Caco-2 (cell line): ENCODE measurements at regions not wholly inside any gene's neighbourhood (a gene's known extent, or its start where the extent isn't known, plus 50 kb on each side); places are given as distances from the start of the nearest gene placed in this dataset.

Source experiments
- BruUV-seq: library from RNA; stranded (reverse); fragments of 400-500 nt; replicated peaks from 2 replicates; lab custom pipeline; 2021; lab: Mats Ljungman, UMichigan
- CTCF ChIA-PET: fragments of 300-600 bp; sonication (Branson Sonifier 250); formaldehyde crosslinking; loops from one replicate; lab custom pipeline; 2022; ENCODE audit warnings: antibody characterized with exemption; lab: Charles Lee
- POLR2A ChIA-PET: fragments of 300-600 bp; sonication (Branson Sonifier 250); formaldehyde crosslinking; loops from one replicate; lab custom pipeline; 2022; ENCODE audit warnings: antibody characterized with exemption; lab: Charles Lee
- DNase-seq, 2 experiments: peaks; one replicate each; pipeline versions ENCODE4 v3.0.0 to v3.0.0-alpha.2; 2020 to 2022
- H3K27me3 ChIP-seq: replicated peaks from 2 replicates; pipeline ENCODE4 v1.6.0; 2011; ENCODE audit warnings: low read length; ENCODE audit not compliant: control insufficient read depth, insufficient read depth
- H3K36me3 ChIP-seq: 2 replicates; pipeline ENCODE4 v1.5.1; 2011; ENCODE audit warnings: low read length; ENCODE audit not compliant: control insufficient read depth, insufficient read depth
- H3K4me1 ChIP-seq: fragments of 250-450 bp; sonication (Bioruptor Pico); 2 replicates; pipeline ENCODE4 v1.5.1; 2020; ENCODE audit warnings: mild to moderate bottlenecking
- H3K4me3 ChIP-seq: 2 replicates; pipeline ENCODE4 v1.5.1; 2011; ENCODE audit warnings: low read depth, mild to moderate bottlenecking, control low read depth, low read length
- H3K9me3 ChIP-seq: fragments of 250-450 bp; sonication (Bioruptor Pico); 2 replicates; pipeline ENCODE4 v1.5.1; 2020; ENCODE audit warnings: mild to moderate bottlenecking, moderate library complexity
- H3K27ac Mint-ChIP-seq: one replicate; pipeline ENCODE4 v1.8.0; 2022; ENCODE audit warnings: mixed read lengths; ENCODE audit not compliant: unreplicated experiment
- H3K27me3 Mint-ChIP-seq: one replicate; pipeline ENCODE4 v1.8.0; 2022; ENCODE audit warnings: mixed read lengths; ENCODE audit not compliant: insufficient read depth, unreplicated experiment
- H3K36me3 Mint-ChIP-seq: one replicate; pipeline ENCODE4 v1.8.0; 2022; ENCODE audit warnings: mild to moderate bottlenecking, mixed read lengths; ENCODE audit not compliant: insufficient read depth, unreplicated experiment
- H3K4me1 Mint-ChIP-seq: one replicate; pipeline ENCODE4 v1.8.0; 2022; ENCODE audit warnings: low read depth, mixed read lengths; ENCODE audit not compliant: unreplicated experiment
- H3K4me3 Mint-ChIP-seq: one replicate; pipeline ENCODE4 v1.8.0; 2022; ENCODE audit warnings: mild to moderate bottlenecking, moderate library complexity, mixed read lengths; ENCODE audit not compliant: unreplicated experiment
- H3K9me3 Mint-ChIP-seq: one replicate; pipeline ENCODE4 v1.8.0; 2022; ENCODE audit warnings: mixed read lengths; ENCODE audit not compliant: unreplicated experiment
- intact Hi-C: fragments of 100-400 bp; cut with micrococcal nuclease; formaldehyde crosslinking; loops from one replicate; pipeline ENCODE4 v1.10.0; 2022; ENCODE audit not compliant: unreplicated experiment
- TF ChIP-seq, protein P1 (sequence below), 2 experiments: fragments of 200-600 bp in 1 of 2; IDR thresholded peaks; 1 replicate in 1 of 2; 2 replicates in 1 of 2; pipeline versions ENCODE4 v1.5.1 to v1.8.0; 2011 to 2022; ENCODE audit warnings: antibody characterized with exemption in 1 of 2, control low read depth in 1 of 2, inconsistent platforms in 1 of 2, low read depth in 1 of 2, low read length in 1 of 2, mild to moderate bottlenecking in 1 of 2, moderate library complexity in 1 of 2; ENCODE audit not compliant: insufficient read depth in 1 of 2, severe bottlenecking in 1 of 2, unreplicated experiment in 1 of 2

- TF ChIP-seq, protein P1, sequence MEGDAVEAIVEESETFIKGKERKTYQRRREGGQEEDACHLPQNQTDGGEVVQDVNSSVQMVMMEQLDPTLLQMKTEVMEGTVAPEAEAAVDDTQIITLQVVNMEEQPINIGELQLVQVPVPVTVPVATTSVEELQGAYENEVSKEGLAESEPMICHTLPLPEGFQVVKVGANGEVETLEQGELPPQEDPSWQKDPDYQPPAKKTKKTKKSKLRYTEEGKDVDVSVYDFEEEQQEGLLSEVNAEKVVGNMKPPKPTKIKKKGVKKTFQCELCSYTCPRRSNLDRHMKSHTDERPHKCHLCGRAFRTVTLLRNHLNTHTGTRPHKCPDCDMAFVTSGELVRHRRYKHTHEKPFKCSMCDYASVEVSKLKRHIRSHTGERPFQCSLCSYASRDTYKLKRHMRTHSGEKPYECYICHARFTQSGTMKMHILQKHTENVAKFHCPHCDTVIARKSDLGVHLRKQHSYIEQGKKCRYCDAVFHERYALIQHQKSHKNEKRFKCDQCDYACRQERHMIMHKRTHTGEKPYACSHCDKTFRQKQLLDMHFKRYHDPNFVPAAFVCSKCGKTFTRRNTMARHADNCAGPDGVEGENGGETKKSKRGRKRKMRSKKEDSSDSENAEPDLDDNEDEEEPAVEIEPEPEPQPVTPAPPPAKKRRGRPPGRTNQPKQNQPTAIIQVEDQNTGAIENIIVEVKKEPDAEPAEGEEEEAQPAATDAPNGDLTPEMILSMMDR (IDR thresholded peaks at IDR 0.05; ENCODE audit: insufficient read depth in 1 of 2, low read depth in 1 of 2, low read length in 1 of 2, severe bottlenecking in 1 of 2, unreplicated experiment in 1 of 2) = no peak
- no TSS peak for BruUV-seq
- Mint-ChIP-seq H3K36me3 (no peaks in the 10 kb centered on the region), H3K4me1 (no peaks in the 10 kb centered on the region), H3K27ac (no peak overlapping the region), H3K4me3 (no peak overlapping the region), H3K9me3 (no peaks in the 10 kb centered on the region), H3K27me3 (peaks cover 3% of the 10 kb centered on the region)
- Histone ChIP-seq H3K9me3 (no peaks in the 10 kb centered on the region), H3K4me3 (no peak overlapping the region), H3K36me3 (no peaks in the 10 kb centered on the region), H3K4me1 (no peaks in the 10 kb centered on the region), H3K27me3 (no peaks in the 10 kb centered on the region)
- POLR2A ChIA-PET = no interaction called here
- intact Hi-C loops = no loop called here
- no peak for DNase-seq
- CTCF ChIA-PET = no interaction called here
Measured at GRCh38 chr3:157775446-157775845, 272.2 kb upstream of the VEPH1 start.

DNA sequence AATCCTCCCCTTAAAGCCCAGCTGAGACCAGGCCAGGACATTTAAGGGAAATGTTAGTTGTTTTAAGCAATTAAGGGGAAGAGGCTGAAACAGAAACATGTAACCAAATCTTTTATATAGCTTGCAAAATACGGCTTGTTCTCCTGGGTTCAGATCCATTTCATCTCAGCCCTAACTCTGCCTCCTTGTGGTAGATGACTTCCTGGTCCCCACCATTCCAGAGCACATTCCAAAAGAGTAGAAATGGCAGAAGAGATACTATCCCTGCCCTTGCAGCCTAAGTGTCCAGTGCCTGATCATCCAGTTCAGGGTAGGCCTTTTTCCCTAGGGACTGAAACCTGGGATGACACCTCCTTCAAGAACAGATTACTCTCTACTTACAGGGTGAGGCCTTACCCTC is 266.2 kb upstream of the VEPH1 start:
- Mint-ChIP-seq H3K36me3 (no peaks in the 10 kb centered on the region), H3K4me1 (no peaks in the 10 kb centered on the region), H3K27me3 (peaks cover 2% of the 10 kb centered on the region), H3K9me3 (no peaks in the 10 kb centered on the region), H3K4me3 (no peak overlapping the region), H3K27ac (no peak overlapping the region)
- Histone ChIP-seq H3K27me3 (no peaks in the 10 kb centered on the region), H3K9me3 (no peaks in the 10 kb centered on the region), H3K4me1 (no peaks in the 10 kb centered on the region), H3K4me3 (no peak overlapping the region), H3K36me3 (no peaks in the 10 kb centered on the region)
- TF ChIP-seq, protein P1 (IDR thresholded peaks at IDR 0.05; ENCODE audit: insufficient read depth in 1 of 2, low read depth in 1 of 2, low read length in 1 of 2, severe bottlenecking in 1 of 2, unreplicated experiment in 1 of 2) = peak in 1 of 2 experiments; percentile 2
- DNase-seq = no peak
- ChIA-PET POLR2A (no interaction called here), CTCF (no interaction called here)
- intact Hi-C loops = loop anchor here (10.0 kb wide), 1 partner anchor 545 kb away; no protein-coding TSS in a partner anchor
- no TSS peak for BruUV-seq

DNA sequence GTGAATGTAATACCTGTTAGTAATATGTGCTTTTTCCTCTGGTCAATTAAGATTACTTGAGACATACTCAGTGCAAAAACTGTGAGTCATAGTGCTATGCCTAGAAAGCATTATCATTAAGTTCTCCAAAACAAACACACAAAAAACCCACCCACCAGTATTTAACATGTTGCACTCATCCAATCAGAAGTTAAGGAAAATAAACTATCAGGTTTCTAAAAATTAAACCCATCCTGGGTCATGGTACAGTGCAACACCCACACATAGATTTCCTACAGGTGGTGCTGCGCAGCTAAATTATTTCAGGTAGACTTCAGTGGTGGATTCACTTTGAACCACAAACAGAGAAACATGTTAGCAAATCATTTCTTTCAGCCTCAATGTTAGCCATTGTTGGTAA is 264.4 kb upstream of the VEPH1 start:
- CTCF ChIA-PET = no interaction called here
- intact Hi-C loops = loop anchor here (10.0 kb wide), 1 partner anchor 547 kb away; no protein-coding TSS in a partner anchor
- H3K4me1 Mint-ChIP-seq = no peaks in the 10 kb centered on the region

More for the DNA sequence above, 264.4 kb upstream of the VEPH1 start:
- TF ChIP-seq, protein P1 (IDR thresholded peaks at IDR 0.05; ENCODE audit: insufficient read depth in 1 of 2, low read depth in 1 of 2, low read length in 1 of 2, severe bottlenecking in 1 of 2, unreplicated experiment in 1 of 2) = no peak
- Histone ChIP-seq H3K4me1 (no peaks in the 10 kb centered on the region), H3K4me3 (no peak overlapping the region), H3K36me3 (no peaks in the 10 kb centered on the region), H3K9me3 (no peaks in the 10 kb centered on the region), H3K27me3 (no peaks in the 10 kb centered on the region)
- no peaks in the 10 kb centered on the region for H3K36me3 Mint-ChIP-seq
- no peak overlapping the region for H3K27ac Mint-ChIP-seq
- no TSS peak for BruUV-seq
- H3K9me3 Mint-ChIP-seq = no peaks in the 10 kb centered on the region
- no peak for DNase-seq
- H3K4me3 Mint-ChIP-seq = no peak overlapping the region
- POLR2A ChIA-PET = no interaction called here
- peaks cover 2% of the 10 kb centered on the region for H3K27me3 Mint-ChIP-seq
